Activated naive CD4-positive, alpha-beta T cell treated with anti-CD3 and anti-CD28 coated beads for 36 hours (primary cell): ENCODE measurements at regions not wholly inside any gene's neighbourhood (a gene's known extent, or its start where the extent isn't known, plus 50 kb on each side); places are given as distances from the start of the nearest gene placed in this dataset.

Experiments
- CTCF ChIA-PET: fragments of 350-600 bp; sonication (Branson Sonifier 250); formaldehyde crosslinking; loops from one replicate; lab custom pipeline; 2021; ENCODE audit warnings: antibody characterized with exemption; lab: Charles Lee
- DNase-seq: peaks from one replicate; pipeline ENCODE4 v3.0.0-alpha.2; 2020
- H3K27ac Mint-ChIP-seq: one replicate; pipeline ENCODE4 v1.8.0; 2021; ENCODE audit warnings: mild to moderate bottlenecking, mixed read lengths
- H3K27me3 Mint-ChIP-seq: one replicate; pipeline ENCODE4 v1.8.0; 2021; ENCODE audit warnings: low read depth, mixed read lengths
- H3K36me3 Mint-ChIP-seq: one replicate; pipeline ENCODE4 v1.8.0; 2021; ENCODE audit warnings: low read depth, mixed read lengths
- H3K4me1 Mint-ChIP-seq: one replicate; pipeline ENCODE4 v1.8.0; 2021; ENCODE audit warnings: low read depth, mixed read lengths
- H3K4me3 Mint-ChIP-seq: one replicate; pipeline ENCODE4 v1.8.0; 2021; ENCODE audit warnings: mild to moderate bottlenecking, moderate library complexity, mixed read lengths
- H3K9me3 Mint-ChIP-seq: one replicate; pipeline ENCODE4 v1.8.0; 2021; ENCODE audit warnings: mixed read lengths
- intact Hi-C: fragments of 100-400 bp; cut with micrococcal nuclease; formaldehyde crosslinking; loops from one replicate; pipeline ENCODE4 v1.15.1; 2023

DNA sequence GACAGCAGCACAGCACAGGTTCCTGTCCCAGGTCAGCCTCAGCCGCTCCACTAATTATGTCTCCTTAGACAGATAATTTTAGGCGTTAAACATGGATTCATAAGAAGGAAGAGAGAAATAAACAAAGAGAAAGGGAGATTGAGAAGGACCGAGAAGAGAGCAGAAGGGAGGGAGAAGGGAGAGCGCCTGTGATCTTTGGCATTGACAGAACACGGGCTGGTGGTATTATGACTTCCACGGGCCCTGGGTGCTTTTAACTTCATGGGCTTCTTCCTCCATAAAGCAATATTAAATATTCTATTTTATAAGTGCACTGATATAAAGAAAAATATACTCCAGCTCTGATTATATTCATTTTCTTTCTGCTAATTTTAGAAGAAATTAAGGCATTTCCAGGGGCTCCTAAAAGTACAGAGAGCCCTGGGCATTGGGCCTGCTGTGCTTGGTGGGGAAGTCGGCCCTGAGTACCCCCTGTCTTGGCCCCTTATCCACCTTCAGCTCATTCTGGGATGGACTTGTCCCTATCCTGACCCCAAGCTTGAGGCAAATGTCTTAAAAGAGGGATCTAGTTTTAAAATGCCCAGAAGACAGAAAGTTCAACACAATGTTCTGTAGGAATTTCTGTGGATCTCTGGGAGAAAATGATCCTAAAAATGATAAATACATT, 135.3 kb downstream of the MEX3B start:
- intact Hi-C loops = no loop called here

DNA sequence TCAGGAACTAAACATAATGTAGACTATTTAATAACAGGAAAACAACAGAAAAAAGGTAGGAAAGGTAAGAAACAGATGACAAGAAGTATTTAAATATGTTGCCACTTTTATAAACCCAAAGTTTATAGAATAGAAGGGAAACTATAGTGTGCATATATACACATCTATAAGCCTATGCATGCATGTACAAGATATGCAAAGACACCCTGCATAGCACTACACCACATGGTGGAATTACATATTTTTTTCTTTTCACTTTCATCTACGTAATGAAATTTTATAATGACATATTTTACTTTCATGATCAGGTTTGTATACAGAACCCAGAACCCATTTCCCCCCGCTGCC, 136.8 kb downstream of the MEX3B start:
- no peak overlapping the region for H3K4me3 Mint-ChIP-seq

More for the DNA sequence above, 135.3 kb downstream of the MEX3B start:
- H3K27me3 Mint-ChIP-seq = no peaks in the 10 kb centered on the region
- H3K4me3 Mint-ChIP-seq = no peak overlapping the region
- DNase-seq = no peak
- H3K27ac Mint-ChIP-seq = no peak overlapping the region
- CTCF ChIA-PET = interaction anchor here (0.6 kb wide), 1 partner anchor 11 kb away, joined by 4 read pairs; no protein-coding TSS in a partner anchor
- H3K36me3 Mint-ChIP-seq = no peaks in the 10 kb centered on the region
- no peaks in the 10 kb centered on the region for H3K4me1 Mint-ChIP-seq
- H3K9me3 Mint-ChIP-seq = no peaks in the 10 kb centered on the region

DNA sequence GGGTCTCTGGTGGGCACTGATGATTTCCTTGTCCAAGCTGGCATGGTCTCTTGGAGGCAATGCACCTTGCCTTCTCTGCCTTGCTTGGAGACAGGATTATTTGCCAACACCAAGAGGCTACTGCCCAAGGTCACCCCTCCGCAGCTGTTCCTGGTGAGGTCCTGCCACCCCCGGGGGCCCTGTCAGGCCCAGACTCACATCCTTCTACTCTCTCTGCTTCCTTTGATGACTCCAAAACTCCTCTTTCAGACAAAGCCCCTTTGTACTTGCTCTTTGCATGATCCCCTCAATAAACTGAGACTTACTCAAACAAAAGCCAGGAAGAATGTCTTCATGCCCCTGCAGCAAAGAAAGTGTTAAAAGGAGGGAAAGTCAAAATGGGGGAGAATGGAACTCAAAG, 137.7 kb downstream of the MEX3B start:
- intact Hi-C loops = no loop called here
- no peaks in the 10 kb centered on the region for H3K9me3 Mint-ChIP-seq

More for the DNA sequence above, 136.8 kb downstream of the MEX3B start:
- H3K27ac Mint-ChIP-seq = no peak overlapping the region
- no peak for DNase-seq
- no peaks in the 10 kb centered on the region for H3K27me3 Mint-ChIP-seq
- no peaks in the 10 kb centered on the region for H3K9me3 Mint-ChIP-seq
- intact Hi-C loops = no loop called here
- no peaks in the 10 kb centered on the region for H3K36me3 Mint-ChIP-seq
- H3K4me1 Mint-ChIP-seq = no peaks in the 10 kb centered on the region
- CTCF ChIA-PET = no interaction called here

DNA sequence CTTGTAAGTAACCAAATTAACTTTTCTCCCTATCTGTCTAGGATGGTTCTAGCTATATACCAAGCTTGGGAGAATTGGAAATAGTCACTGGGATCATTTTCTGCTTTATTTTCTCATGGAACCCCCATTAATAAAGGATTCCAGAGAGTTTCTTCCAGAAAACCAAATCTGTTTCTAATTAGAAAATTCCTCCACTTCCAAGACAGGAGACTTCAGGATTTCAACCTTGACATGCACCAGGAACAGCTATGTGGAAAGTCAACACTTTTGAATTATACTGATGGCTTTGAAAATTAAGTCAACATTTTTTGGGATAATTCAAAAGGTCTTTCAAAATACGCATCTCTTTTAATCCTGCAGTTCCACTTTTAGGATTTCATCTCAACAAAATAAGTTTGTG, 138.3 kb downstream of the MEX3B start:
- intact Hi-C loops = no loop called here
- Mint-ChIP-seq H3K27me3 (peaks cover 2% of the 10 kb centered on the region), H3K27ac (no peak overlapping the region), H3K4me1 (no peaks in the 10 kb centered on the region), H3K36me3 (no peaks in the 10 kb centered on the region), H3K9me3 (no peaks in the 10 kb centered on the region), H3K4me3 (no peak overlapping the region)
- CTCF ChIA-PET = no interaction called here
- DNase-seq = no peak

More for the DNA sequence above, 137.7 kb downstream of the MEX3B start:
- CTCF ChIA-PET = no interaction called here
- Mint-ChIP-seq H3K4me1 (no peaks in the 10 kb centered on the region), H3K4me3 (no peak overlapping the region), H3K36me3 (no peaks in the 10 kb centered on the region), H3K27ac (no peak overlapping the region), H3K27me3 (peaks cover 2% of the 10 kb centered on the region)
- no peak for DNase-seq

- H3K9me3 Mint-ChIP-seq = no peaks in the 10 kb centered on the region
- intact Hi-C loops = no loop called here
- CTCF ChIA-PET = no interaction called here
- no peak for DNase-seq
- no peaks in the 10 kb centered on the region for H3K4me1 Mint-ChIP-seq
- H3K4me3 Mint-ChIP-seq = no peak overlapping the region
- no peaks in the 10 kb centered on the region for H3K36me3 Mint-ChIP-seq
- H3K27ac Mint-ChIP-seq = no peak overlapping the region
- peaks cover 6% of the 10 kb centered on the region for H3K27me3 Mint-ChIP-seq
Observed at GRCh38 chr15:81905889-81906288, 139.9 kb downstream of the MEX3B start.

- DNase-seq = no peak
- CTCF ChIA-PET = interaction anchor here (0.6 to 0.7 kb wide), 2 partner anchors 15 to 865 kb away, joined by 3 read pairs; no protein-coding TSS in a partner anchor
- intact Hi-C loops = no loop called here
- no peak overlapping the region for H3K27ac Mint-ChIP-seq
- no peaks in the 10 kb centered on the region for H3K36me3 Mint-ChIP-seq
- H3K4me1 Mint-ChIP-seq = no peaks in the 10 kb centered on the region
- H3K27me3 Mint-ChIP-seq = peaks cover 10% of the 10 kb centered on the region
- no peak overlapping the region for H3K4me3 Mint-ChIP-seq
- H3K9me3 Mint-ChIP-seq = no peaks in the 10 kb centered on the region
Observed at GRCh38 chr15:81901319-81901718, 144.5 kb downstream of the MEX3B start.

GRCh38 chr15:81899730-81900129, 146.1 kb downstream of the MEX3B start:
- no peaks in the 10 kb centered on the region for H3K9me3 Mint-ChIP-seq
- DNase-seq = no peak
- intact Hi-C loops = no loop called here
- peaks cover 10% of the 10 kb centered on the region for H3K27me3 Mint-ChIP-seq
- H3K27ac Mint-ChIP-seq = no peak overlapping the region
- no peaks in the 10 kb centered on the region for H3K4me1 Mint-ChIP-seq
- H3K4me3 Mint-ChIP-seq = no peak overlapping the region
- CTCF ChIA-PET = no interaction called here
- no peaks in the 10 kb centered on the region for H3K36me3 Mint-ChIP-seq

GRCh38 chr15:81899024-81899423, 146.8 kb downstream of the MEX3B start:
- no peaks in the 10 kb centered on the region for H3K9me3 Mint-ChIP-seq
- peaks cover 10% of the 10 kb centered on the region for H3K27me3 Mint-ChIP-seq
- DNase-seq = no peak
- no peak overlapping the region for H3K4me3 Mint-ChIP-seq
- H3K36me3 Mint-ChIP-seq = no peaks in the 10 kb centered on the region
- CTCF ChIA-PET = no interaction called here
- no peak overlapping the region for H3K27ac Mint-ChIP-seq
- intact Hi-C loops = no loop called here
- no peaks in the 10 kb centered on the region for H3K4me1 Mint-ChIP-seq

- H3K36me3 Mint-ChIP-seq = no peaks in the 10 kb centered on the region
- no peak overlapping the region for H3K27ac Mint-ChIP-seq
- CTCF ChIA-PET = interaction anchor here (0.6 kb wide), 1 partner anchor 93 kb away, joined by 3 read pairs; no protein-coding TSS in a partner anchor
- no peaks in the 10 kb centered on the region for H3K4me1 Mint-ChIP-seq
- intact Hi-C loops = no loop called here
- DNase-seq = no peak
- H3K27me3 Mint-ChIP-seq = peaks cover 8% of the 10 kb centered on the region
- no peaks in the 10 kb centered on the region for H3K9me3 Mint-ChIP-seq
- H3K4me3 Mint-ChIP-seq = no peak overlapping the region
Observed at GRCh38 chr15:81897057-81897677, 148.7 kb downstream of the MEX3B start.

DNA sequence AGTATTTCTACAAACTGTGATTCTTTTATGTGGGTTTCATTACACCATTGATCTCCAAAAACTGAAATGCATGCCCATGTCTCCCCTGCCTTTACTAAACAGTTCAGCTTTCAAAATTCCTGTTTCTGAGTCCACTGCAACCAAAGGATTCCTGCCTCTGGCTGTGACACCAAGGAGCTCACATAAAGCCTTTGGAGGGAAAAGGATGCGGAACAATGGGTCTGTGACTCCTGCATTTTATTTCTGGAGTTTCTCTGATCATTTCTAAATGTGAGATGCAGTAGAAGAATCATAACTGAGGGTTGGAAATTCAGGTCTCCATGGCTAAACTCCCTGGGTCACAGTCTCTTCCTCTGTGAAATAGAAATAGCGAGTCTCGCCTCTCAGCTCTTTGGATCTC, 149.5 kb downstream of the MEX3B start:
- no peaks in the 10 kb centered on the region for H3K36me3 Mint-ChIP-seq
- intact Hi-C loops = no loop called here
- H3K4me3 Mint-ChIP-seq = no peak overlapping the region
- H3K4me1 Mint-ChIP-seq = no peaks in the 10 kb centered on the region
- CTCF ChIA-PET = no interaction called here
- H3K9me3 Mint-ChIP-seq = no peaks in the 10 kb centered on the region
- DNase-seq = no peak
- peaks cover 8% of the 10 kb centered on the region for H3K27me3 Mint-ChIP-seq
- H3K27ac Mint-ChIP-seq = no peak overlapping the region

DNA sequence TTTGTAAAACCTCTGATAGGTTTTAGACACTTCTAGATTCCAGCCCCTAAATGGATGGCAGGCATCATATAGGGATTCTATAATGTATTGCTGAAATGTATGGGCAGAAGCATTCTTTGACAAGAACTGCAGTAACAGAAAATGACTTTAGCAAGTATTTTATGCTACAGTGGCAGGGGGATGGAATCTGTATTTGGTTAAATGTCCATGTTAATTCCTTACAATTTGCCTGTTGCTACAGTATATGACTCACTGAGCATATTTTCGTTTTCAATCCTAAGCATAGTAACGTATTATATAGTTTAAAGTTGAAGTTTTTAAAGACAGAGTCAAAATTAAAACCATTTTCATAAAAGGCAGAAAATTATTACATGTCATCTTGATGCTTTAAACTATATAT, 150.1 kb downstream of the MEX3B start:
- CTCF ChIA-PET = no interaction called here
- Mint-ChIP-seq H3K9me3 (no peaks in the 10 kb centered on the region), H3K4me1 (no peaks in the 10 kb centered on the region), H3K27me3 (peaks cover 4% of the 10 kb centered on the region), H3K27ac (no peak overlapping the region), H3K4me3 (no peak overlapping the region), H3K36me3 (no peaks in the 10 kb centered on the region)
- no peak for DNase-seq
- intact Hi-C loops = no loop called here

DNA sequence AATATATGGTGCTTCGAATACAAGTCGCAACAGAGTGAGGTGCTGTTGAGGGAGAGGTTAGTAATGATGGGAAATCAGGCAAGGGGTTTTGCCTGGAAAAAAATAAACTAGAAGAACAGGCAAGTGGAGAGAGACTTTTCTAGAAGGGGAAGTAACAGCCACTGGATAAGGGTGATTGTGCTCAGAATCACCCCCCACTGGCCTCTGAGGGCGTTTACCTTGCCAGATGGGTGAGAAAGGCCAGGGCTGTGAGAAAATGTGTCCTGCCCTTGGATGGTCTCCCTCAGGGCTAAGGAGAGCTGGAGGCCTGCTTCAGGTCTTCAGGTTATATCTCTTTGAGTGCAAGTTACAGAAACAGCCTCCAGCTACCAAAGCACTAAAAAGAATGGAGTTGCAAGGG, 151.8 kb downstream of the MEX3B start:
- DNase-seq = no peak
- Mint-ChIP-seq H3K4me1 (no peaks in the 10 kb centered on the region), H3K27ac (no peak overlapping the region), H3K4me3 (no peak overlapping the region), H3K9me3 (no peaks in the 10 kb centered on the region), H3K27me3 (peaks cover under 1% of the 10 kb centered on the region), H3K36me3 (no peaks in the 10 kb centered on the region)
- CTCF ChIA-PET = no interaction called here
- intact Hi-C loops = no loop called here

GRCh38 chr15:81893182-81893835, 152.5 kb downstream of the MEX3B start:
- Mint-ChIP-seq H3K36me3 (no peaks in the 10 kb centered on the region), H3K4me3 (no peak overlapping the region), H3K27ac (no peak overlapping the region), H3K27me3 (no peaks in the 10 kb centered on the region), H3K9me3 (no peaks in the 10 kb centered on the region), H3K4me1 (no peaks in the 10 kb centered on the region)
- intact Hi-C loops = no loop called here
- CTCF ChIA-PET = no interaction called here
- DNase-seq = no peak
